HEK293T (cell line): ENCODE measurements at regions not wholly inside any gene's neighbourhood (a gene's known extent, or its start where the extent isn't known, plus 50 kb on each side); places are given as distances from the start of the nearest gene placed in this dataset.
"Not testable (repeated sequence)": the region's sequence is repeated elsewhere in the genome, so short reads cannot be mapped to it uniquely, and the experiment has no call there.

Source experiments
- CTCF ChIA-PET: fragments of 350-600 bp; formaldehyde crosslinking; extraction: SDS; loops from one replicate; lab custom pipeline; 2021; ENCODE audit warnings: antibody characterized with exemption, inconsistent platforms; lab: Yijun Ruan, JAX
- POLR2A ChIA-PET: fragments of 350-600 bp; formaldehyde crosslinking; extraction: SDS; loops from one replicate; lab custom pipeline; 2020; ENCODE audit warnings: antibody characterized with exemption, inconsistent platforms; lab: Yijun Ruan, JAX
- DNase-seq: peaks from one replicate; pipeline ENCODE4 v3.0.0; 2012; ENCODE audit warnings: mixed read lengths; ENCODE audit errors: extremely low spot score
- ARNT ChIP-seq: fragments of 450-650 bp; IDR thresholded peaks from 2 replicates; pipeline ENCODE4 v1.6.1; 2017; ENCODE audit warnings: mild to moderate bottlenecking
- BHLHE40 ChIP-seq: fragments of 450-650 bp; IDR thresholded peaks from 2 replicates; pipeline ENCODE4 v1.6.1; 2016; ENCODE audit warnings: mild to moderate bottlenecking, moderate library complexity, borderline replicate concordance
- CTBP1 ChIP-seq: fragments of 450-650 bp; IDR thresholded peaks from 2 replicates; pipeline ENCODE4 v1.6.1; 2016; ENCODE audit warnings: borderline replicate concordance
- ELF4 ChIP-seq: fragments of 450-650 bp; IDR thresholded peaks from 2 replicates; pipeline ENCODE4 v1.6.1; 2017; ENCODE audit warnings: antibody characterized with exemption
- FOXA1 ChIP-seq: fragments of 450-650 bp; IDR thresholded peaks from 2 replicates; pipeline ENCODE4 v1.6.1; 2016; ENCODE audit warnings: mild to moderate bottlenecking
- FOXK2 ChIP-seq: fragments of 450-650 bp; IDR thresholded peaks from 2 replicates; pipeline ENCODE4 v1.6.1; 2016; ENCODE audit warnings: mild to moderate bottlenecking
- FOXM1 ChIP-seq: fragments of 450-650 bp; IDR thresholded peaks from 2 replicates; pipeline ENCODE4 v1.6.1; 2017; ENCODE audit warnings: mild to moderate bottlenecking, borderline replicate concordance
- HDGF ChIP-seq: fragments of 450-650 bp; IDR thresholded peaks from 2 replicates; pipeline ENCODE4 v1.6.1; 2017; ENCODE audit warnings: antibody characterized with exemption, borderline replicate concordance
- L3MBTL2 ChIP-seq: fragments of 450-650 bp; conservative IDR thresholded peaks from 2 replicates; pipeline ENCODE4 v1.6.1; 2016; ENCODE audit warnings: mild to moderate bottlenecking
- LEF1 ChIP-seq: fragments of 450-650 bp; IDR thresholded peaks from 2 replicates; pipeline ENCODE4 v1.6.1; 2017; ENCODE audit warnings: mild to moderate bottlenecking, borderline replicate concordance
- NFRKB ChIP-seq: fragments of 450-650 bp; IDR thresholded peaks from 2 replicates; pipeline ENCODE4 v1.6.1; 2016; ENCODE audit warnings: mild to moderate bottlenecking, moderate library complexity
- PKNOX1 ChIP-seq: fragments of 450-650 bp; IDR thresholded peaks from 2 replicates; pipeline ENCODE4 v1.6.1; 2016
- SP1 ChIP-seq: fragments of 450-650 bp; IDR thresholded peaks from 2 replicates; pipeline ENCODE4 v1.6.1; 2017
- SUZ12 ChIP-seq: fragments of 450-650 bp; IDR thresholded peaks from 2 replicates; pipeline ENCODE4 v1.6.1; 2016; ENCODE audit warnings: mild to moderate bottlenecking
- TARDBP ChIP-seq: fragments of 450-650 bp; IDR thresholded peaks from 2 replicates; pipeline ENCODE4 v1.6.1; 2016
- ZNF384 ChIP-seq: fragments of 450-650 bp; IDR thresholded peaks from 2 replicates; pipeline ENCODE4 v1.6.1; 2016

DNA sequence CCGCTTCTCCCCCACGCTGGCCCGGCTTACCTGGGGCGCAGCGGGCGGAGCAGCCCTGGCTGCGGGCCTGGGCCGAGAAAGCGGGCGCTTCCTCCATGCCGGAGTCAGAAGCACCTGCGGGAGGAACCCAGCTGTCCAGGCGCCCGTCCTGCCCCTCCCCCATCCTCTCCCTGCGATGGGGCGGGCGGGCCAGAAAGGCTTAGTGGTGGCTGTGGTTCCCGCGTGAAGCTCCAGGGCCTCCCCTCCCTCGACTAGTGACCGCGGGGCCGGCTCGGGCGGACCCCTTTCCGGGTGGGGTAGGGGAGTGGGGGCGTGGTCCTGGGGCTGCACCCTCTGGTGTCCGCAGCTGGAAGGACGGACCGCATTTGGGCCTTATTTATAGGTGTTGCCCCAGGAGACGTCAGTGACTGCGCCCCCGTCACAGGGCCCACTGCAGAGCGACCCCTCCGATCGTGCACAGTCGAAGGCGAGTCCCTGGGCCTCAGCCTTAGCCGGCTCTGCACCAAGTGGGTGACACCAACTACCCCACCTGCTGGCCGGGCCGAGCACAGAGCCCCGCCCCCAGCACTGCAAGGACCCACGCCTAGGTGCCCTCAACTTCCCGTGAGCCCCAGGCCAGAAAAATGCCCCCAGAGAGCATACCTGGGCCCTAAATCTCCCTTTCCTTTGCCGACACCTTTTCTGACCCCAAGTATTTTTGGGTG is 302.7 kb downstream of the CCDC74A start:
- POLR2A ChIA-PET, DNase-seq, CTCF ChIA-PET: not testable (repeated sequence)

- POLR2A ChIA-PET, CTCF ChIA-PET: not testable (repeated sequence)
These were observed 303.2 kb downstream of the CCDC74A start for GRCh38 chr2:131830946-131831310.

GRCh38 chr2:131831450-131832208 is 303.9 kb downstream of the CCDC74A start:
- peak; percentile 9 for DNase-seq
- POLR2A ChIA-PET, CTCF ChIA-PET: not testable (repeated sequence)

More at GRCh38 chr2:131830946-131831310, 303.2 kb downstream of the CCDC74A start:
- DNase-seq: not testable (repeated sequence)

DNA sequence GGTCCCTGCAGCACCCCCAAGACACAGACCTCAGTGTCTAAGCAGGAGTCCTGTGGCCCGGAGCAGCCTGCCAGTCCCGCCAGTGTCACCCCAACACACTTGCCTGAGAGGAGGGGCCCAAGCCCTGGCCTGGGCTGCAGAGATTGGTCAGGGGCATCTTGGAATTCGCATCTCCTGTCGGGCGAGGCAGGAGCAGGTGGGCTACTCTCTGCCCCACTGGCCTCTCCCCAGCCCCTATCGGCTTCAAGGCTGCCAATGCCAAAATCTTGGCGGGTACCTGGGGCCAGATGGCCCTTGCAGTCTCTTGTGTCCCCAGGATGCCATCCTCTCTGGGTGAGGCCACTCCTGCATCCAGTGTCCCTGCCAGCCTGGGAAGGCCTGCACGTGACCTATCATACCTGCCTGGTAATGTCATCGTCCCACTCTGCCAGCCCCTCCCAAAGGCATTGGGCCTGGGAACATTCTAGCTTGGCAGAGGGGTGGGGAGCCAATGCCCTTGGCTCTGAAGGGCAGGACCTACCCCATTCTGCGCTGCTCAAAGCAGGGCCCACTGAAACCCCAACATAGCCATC is 304.6 kb downstream of the CCDC74A start:
- DNase-seq, CTCF ChIA-PET, POLR2A ChIA-PET: not testable (repeated sequence)

DNA sequence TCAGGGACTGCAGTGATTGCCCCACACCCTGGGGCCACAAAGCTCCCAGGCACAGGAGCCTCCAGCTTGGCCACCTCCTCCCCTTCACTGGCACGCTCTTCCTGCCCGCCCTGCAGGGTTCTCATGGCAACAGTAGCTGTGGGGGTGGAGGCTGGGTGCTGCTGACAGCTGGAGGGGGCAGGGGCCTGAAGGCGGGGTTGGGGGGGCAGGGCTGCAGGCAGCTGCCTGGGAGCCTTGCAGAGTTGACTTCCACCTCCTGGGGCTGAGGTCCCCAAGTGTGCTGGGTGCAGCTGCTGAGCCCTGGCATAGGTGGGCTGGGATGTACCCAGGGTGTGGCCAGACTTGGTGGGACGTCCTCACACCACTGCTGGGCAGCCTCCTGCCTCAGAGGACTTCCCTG is 305.2 kb downstream of the CCDC74A start:
- CTCF ChIA-PET, DNase-seq, POLR2A ChIA-PET: not testable (repeated sequence)

DNA sequence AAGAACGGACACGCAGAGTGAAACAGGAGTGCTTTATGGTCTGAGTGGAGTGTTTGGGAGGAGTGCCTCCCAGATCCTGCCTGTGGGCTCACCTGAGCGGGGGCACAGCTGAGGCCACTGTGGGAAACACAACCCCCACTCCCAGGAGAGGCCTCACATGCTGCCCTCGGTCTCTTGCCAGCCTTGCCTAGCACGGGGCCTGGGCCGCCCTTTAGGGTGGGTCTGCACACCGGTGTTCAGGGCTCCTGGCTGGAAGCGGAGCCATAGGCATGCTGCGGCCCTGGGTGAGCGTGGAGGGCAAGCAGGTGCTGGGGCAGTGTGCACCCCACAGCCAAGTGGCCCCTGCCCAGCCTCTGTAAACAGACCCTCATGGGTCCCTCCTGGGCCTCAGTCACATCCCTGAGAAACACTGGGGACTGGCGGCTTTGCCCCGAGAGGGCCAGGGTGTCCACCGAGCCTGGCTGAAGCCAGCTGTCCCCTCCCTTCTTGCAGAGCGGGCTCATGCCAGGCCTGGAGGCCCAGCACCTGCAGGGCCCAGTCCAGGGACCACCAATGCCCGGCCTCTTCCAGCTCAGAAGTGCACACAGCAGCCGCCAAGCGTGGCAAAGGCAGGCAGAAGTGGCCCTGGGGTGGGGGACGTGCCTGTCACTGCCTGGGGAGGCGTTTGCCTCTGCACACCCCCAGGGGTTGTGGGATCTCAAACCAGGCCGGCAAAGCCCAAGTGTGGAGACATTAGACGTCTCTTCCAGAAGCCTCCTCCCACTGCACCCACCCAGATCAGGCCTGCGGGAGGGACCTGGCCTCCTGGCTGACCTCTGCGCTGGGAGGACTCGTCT is 305.9 kb downstream of the CCDC74A start:
- POLR2A ChIA-PET, DNase-seq, CTCF ChIA-PET: not testable (repeated sequence)

GRCh38 chr2:131834203-131835020 is 306.7 kb downstream of the CCDC74A start:
- POLR2A ChIA-PET, CTCF ChIA-PET, DNase-seq: not testable (repeated sequence)

GRCh38 chr2:131835022-131835421 is 307.3 kb downstream of the CCDC74A start:
- POLR2A ChIA-PET, CTCF ChIA-PET, DNase-seq: not testable (repeated sequence)

GRCh38 chr2:131835621-131836091 is 308.0 kb downstream of the CCDC74A start:
- ChIA-PET CTCF (no interaction called here), POLR2A (no interaction called here)
- no peak for TF ChIP-seq CTBP1
- no peak for TF ChIP-seq ZNF384
- TF ChIP-seq FOXM1: no peak
- TF ChIP-seq PKNOX1: no peak
- TF ChIP-seq L3MBTL2: no peak
- TF ChIP-seq SP1: no peak
- TF ChIP-seq LEF1: no peak
- TF ChIP-seq HDGF: no peak
- TF ChIP-seq NFRKB: no peak
- TF ChIP-seq ELF4: no peak
- no peak for TF ChIP-seq SUZ12
- TF ChIP-seq FOXA1: no peak
- no peak for TF ChIP-seq FOXK2
- no peak for TF ChIP-seq ARNT
- TF ChIP-seq BHLHE40: no peak
- no peak for TF ChIP-seq TARDBP
- DNase-seq: no peak

DNA sequence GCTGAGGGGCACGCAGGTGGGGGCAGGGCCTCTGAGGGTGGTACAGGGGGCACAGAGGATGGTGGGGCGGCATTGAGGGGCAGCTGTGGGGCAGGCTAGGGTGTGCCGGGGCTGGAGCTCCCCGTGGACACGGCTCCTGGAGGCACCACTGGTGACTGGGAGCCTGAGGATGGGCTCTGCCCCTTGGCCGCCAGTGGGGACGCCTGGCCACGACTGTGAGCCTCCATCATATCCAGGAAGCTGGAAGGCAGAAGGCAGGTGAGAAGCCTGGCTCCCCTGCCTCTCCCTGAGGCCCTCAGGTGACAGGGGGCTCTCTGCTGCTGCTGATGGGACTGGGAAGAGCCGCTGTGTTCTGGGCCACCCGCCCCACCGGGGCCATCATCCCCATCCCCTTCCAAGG is 308.4 kb downstream of the CCDC74A start:
- DNase-seq, CTCF ChIA-PET, POLR2A ChIA-PET: not testable (repeated sequence)

- DNase-seq, POLR2A ChIA-PET, CTCF ChIA-PET: not testable (repeated sequence)
These were observed 316.4 kb downstream of the CCDC74A start for GRCh38 chr2:131844044-131844443.

GRCh38 chr2:131856202-131856601 is 305.6 kb downstream of the ANKRD30BL start:
- CTCF ChIA-PET, POLR2A ChIA-PET, DNase-seq: not testable (repeated sequence)
